ENCODE measurements at regions not wholly inside any gene's neighbourhood (a gene's known extent, or its start where the extent isn't known, plus 50 kb on each side); places are given as distances from the start of the nearest gene placed in this dataset.

DNA sequence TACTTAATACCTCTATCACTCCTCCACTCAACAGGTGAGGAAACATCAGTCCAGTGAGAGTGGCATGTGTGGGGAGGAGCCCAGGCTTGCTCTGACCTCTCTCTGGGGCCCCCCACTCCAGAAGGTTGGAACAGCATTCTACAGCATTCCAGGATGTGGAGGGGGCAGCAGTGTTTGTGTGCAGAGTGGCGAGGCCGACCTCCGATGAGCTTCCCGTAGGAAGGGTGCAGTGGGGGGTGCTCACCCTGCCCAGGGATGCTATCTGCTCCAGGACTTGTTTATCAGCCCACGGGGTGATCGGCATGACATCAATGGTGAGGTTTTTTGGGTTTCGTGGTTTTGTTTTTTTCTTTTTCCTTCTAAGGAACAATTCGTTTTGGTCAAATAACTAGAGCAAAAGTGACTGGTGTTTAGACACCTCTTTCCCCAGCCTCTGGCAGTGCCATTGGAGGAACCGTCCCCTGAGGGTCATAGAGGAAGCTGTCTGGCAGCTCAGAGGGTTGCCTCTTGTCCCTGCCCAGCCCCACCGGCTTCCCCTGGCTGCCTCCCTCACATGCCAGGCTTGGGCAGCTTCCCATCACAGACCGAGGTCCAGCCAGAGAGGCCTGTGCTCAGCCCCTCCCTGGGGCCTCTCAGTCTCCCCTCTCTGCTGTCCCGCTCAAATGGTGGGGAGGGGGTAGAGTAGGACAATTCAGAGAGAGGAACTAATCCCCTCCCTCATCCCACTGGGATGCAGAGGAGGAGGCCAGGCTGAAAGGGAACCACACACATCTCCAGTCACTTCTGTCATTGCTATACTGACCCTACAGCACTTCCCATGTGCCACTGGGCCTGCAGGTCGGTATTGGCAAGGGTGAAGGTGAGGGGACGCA lies 96.5 kb downstream of the ZFP36L2 start:
- H3K27me3 ChIP-seq (ENCODE audit: control insufficient read depth, insufficient read depth, low read length): no peaks in the 10 kb centered on the region
- H3K36me3 ChIP-seq (ENCODE audit: control insufficient read depth, insufficient read depth, low read length): no peaks in the 10 kb centered on the region
- peak overlapping the region; percentile 0 for H3K27ac ChIP-seq (ENCODE audit: low read depth, low read length)
- peak in 1 of 6 donors; percentile 42 for DNase-seq (ENCODE audit: low read depth in 4 of 6, low spot score in 6 of 6)
- no peak overlapping the region for H3K4me3 ChIP-seq (ENCODE audit: low read depth, low read length)
- H3K9me3 ChIP-seq (ENCODE audit: control insufficient read depth, insufficient read depth, low read length): no peaks in the 10 kb centered on the region
- WGBS (ENCODE audit: insufficient coverage): 49% methylated on average over 5 of the region's 14 CpGs
- H3K4me1 ChIP-seq (ENCODE audit: control insufficient read depth, insufficient read depth, low read length): peaks cover 68% of the 10 kb centered on the region

DNA sequence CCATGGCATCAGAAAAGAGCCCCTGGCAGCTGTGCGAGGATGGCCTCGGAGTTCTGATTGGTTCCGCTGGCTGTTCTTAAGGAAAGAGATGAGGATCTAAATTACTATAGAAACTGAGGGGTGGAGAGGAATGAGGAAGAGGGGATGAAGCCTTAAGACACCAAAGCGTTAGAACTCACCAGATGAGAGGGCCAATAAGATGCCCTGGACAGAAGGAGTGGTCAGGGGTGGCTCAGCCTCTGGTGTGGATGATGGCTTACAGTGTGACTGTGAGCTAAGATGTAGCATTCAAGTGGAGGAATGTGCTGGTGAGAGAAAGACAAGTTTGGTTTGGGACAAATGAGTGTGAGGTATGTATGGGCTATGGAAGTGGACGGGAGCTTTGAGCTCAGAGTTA lies 97.8 kb downstream of the ZFP36L2 start:
- 74% methylated on average over 4 of the region's 5 CpGs for WGBS (ENCODE audit: insufficient coverage)
- Histone ChIP-seq H3K27ac (ENCODE audit: low read depth, low read length) (no peak overlapping the region), H3K4me1 (ENCODE audit: control insufficient read depth, insufficient read depth, low read length) (peaks cover 76% of the 10 kb centered on the region), H3K36me3 (ENCODE audit: control insufficient read depth, insufficient read depth, low read length) (no peaks in the 10 kb centered on the region), H3K27me3 (ENCODE audit: control insufficient read depth, insufficient read depth, low read length) (no peaks in the 10 kb centered on the region), H3K9me3 (ENCODE audit: control insufficient read depth, insufficient read depth, low read length) (no peaks in the 10 kb centered on the region), H3K4me3 (ENCODE audit: low read depth, low read length) (no peak overlapping the region)
- DNase-seq (ENCODE audit: low read depth in 4 of 6, low spot score in 6 of 6): no peak

- Histone ChIP-seq H3K4me1 (ENCODE audit: control insufficient read depth, insufficient read depth, low read length) (peaks cover 76% of the 10 kb centered on the region), H3K9me3 (ENCODE audit: control insufficient read depth, insufficient read depth, low read length) (no peaks in the 10 kb centered on the region), H3K4me3 (ENCODE audit: low read depth, low read length) (no peak overlapping the region), H3K36me3 (ENCODE audit: control insufficient read depth, insufficient read depth, low read length) (no peaks in the 10 kb centered on the region), H3K27ac (ENCODE audit: low read depth, low read length) (no peak overlapping the region), H3K27me3 (ENCODE audit: control insufficient read depth, insufficient read depth, low read length) (no peaks in the 10 kb centered on the region)
- whole genome bisulfite sequencing (ENCODE audit: insufficient coverage): 81% methylated on average over 4 of the region's 8 CpGs
- DNase-seq (ENCODE audit: low read depth in 4 of 6, low spot score in 6 of 6): no peak
Observed at GRCh38 chr2:43127941-43128558, 98.4 kb downstream of the ZFP36L2 start.

GRCh38 chr2:43127208-43127940 lies 99.0 kb downstream of the ZFP36L2 start:
- peaks cover 71% of the 10 kb centered on the region for H3K4me1 ChIP-seq (ENCODE audit: control insufficient read depth, insufficient read depth, low read length)
- DNase-seq (ENCODE audit: low read depth in 4 of 6, low spot score in 6 of 6): no peak
- H3K27ac ChIP-seq (ENCODE audit: low read depth, low read length): no peak overlapping the region
- H3K36me3 ChIP-seq (ENCODE audit: control insufficient read depth, insufficient read depth, low read length): no peaks in the 10 kb centered on the region
- H3K4me3 ChIP-seq (ENCODE audit: low read depth, low read length): no peak overlapping the region
- WGBS (ENCODE audit: insufficient coverage): 73% methylated on average over 19 of the region's 24 CpGs
- no peaks in the 10 kb centered on the region for H3K27me3 ChIP-seq (ENCODE audit: control insufficient read depth, insufficient read depth, low read length)
- no peaks in the 10 kb centered on the region for H3K9me3 ChIP-seq (ENCODE audit: control insufficient read depth, insufficient read depth, low read length)

- H3K4me1 ChIP-seq (ENCODE audit: control insufficient read depth, insufficient read depth, low read length): peaks cover 71% of the 10 kb centered on the region
- no peaks in the 10 kb centered on the region for H3K27me3 ChIP-seq (ENCODE audit: control insufficient read depth, insufficient read depth, low read length)
Observed at GRCh38 chr2:43126817-43127207, 99.6 kb downstream of the ZFP36L2 start.

GRCh38 chr2:43125090-43125998 lies 101.1 kb downstream of the ZFP36L2 start:
- no peaks in the 10 kb centered on the region for H3K9me3 ChIP-seq (ENCODE audit: control insufficient read depth, insufficient read depth, low read length)
- no peaks in the 10 kb centered on the region for H3K36me3 ChIP-seq (ENCODE audit: control insufficient read depth, insufficient read depth, low read length)
- 69% methylated on average over 9 of the region's 12 CpGs for WGBS (ENCODE audit: insufficient coverage)
- H3K27me3 ChIP-seq (ENCODE audit: control insufficient read depth, insufficient read depth, low read length): no peaks in the 10 kb centered on the region
- peaks cover 60% of the 10 kb centered on the region for H3K4me1 ChIP-seq (ENCODE audit: control insufficient read depth, insufficient read depth, low read length)
- no peak for DNase-seq (ENCODE audit: low read depth in 4 of 6, low spot score in 6 of 6)
- H3K27ac ChIP-seq (ENCODE audit: low read depth, low read length): no peak overlapping the region
- H3K4me3 ChIP-seq (ENCODE audit: low read depth, low read length): no peak overlapping the region

More at GRCh38 chr2:43126817-43127207, 99.6 kb downstream of the ZFP36L2 start:
- H3K27ac ChIP-seq (ENCODE audit: low read depth, low read length): no peak overlapping the region
- WGBS (ENCODE audit: insufficient coverage): 89% methylated on average over 14 of the region's 14 CpGs
- no peak for DNase-seq (ENCODE audit: low read depth in 4 of 6, low spot score in 6 of 6)
- H3K4me3 ChIP-seq (ENCODE audit: low read depth, low read length): no peak overlapping the region
- no peaks in the 10 kb centered on the region for H3K9me3 ChIP-seq (ENCODE audit: control insufficient read depth, insufficient read depth, low read length)
- no peaks in the 10 kb centered on the region for H3K36me3 ChIP-seq (ENCODE audit: control insufficient read depth, insufficient read depth, low read length)

- DNase-seq (ENCODE audit: low read depth in 4 of 6, low spot score in 6 of 6): no peak
- peaks cover 54% of the 10 kb centered on the region for H3K4me1 ChIP-seq (ENCODE audit: control insufficient read depth, insufficient read depth, low read length)
- 82% methylated on average over 5 of the region's 8 CpGs for WGBS (ENCODE audit: insufficient coverage)
- H3K27ac ChIP-seq (ENCODE audit: low read depth, low read length): no peak overlapping the region
- H3K36me3 ChIP-seq (ENCODE audit: control insufficient read depth, insufficient read depth, low read length): no peaks in the 10 kb centered on the region
- no peaks in the 10 kb centered on the region for H3K9me3 ChIP-seq (ENCODE audit: control insufficient read depth, insufficient read depth, low read length)
- H3K4me3 ChIP-seq (ENCODE audit: low read depth, low read length): no peak overlapping the region
- H3K27me3 ChIP-seq (ENCODE audit: control insufficient read depth, insufficient read depth, low read length): no peaks in the 10 kb centered on the region
Observed at GRCh38 chr2:43124687-43125057, 101.7 kb downstream of the ZFP36L2 start.

- Histone ChIP-seq H3K27ac (ENCODE audit: low read depth, low read length) (no peak overlapping the region), H3K27me3 (ENCODE audit: control insufficient read depth, insufficient read depth, low read length) (no peaks in the 10 kb centered on the region), H3K4me3 (ENCODE audit: low read depth, low read length) (no peak overlapping the region), H3K9me3 (ENCODE audit: control insufficient read depth, insufficient read depth, low read length) (peaks cover under 1% of the 10 kb centered on the region), H3K4me1 (ENCODE audit: control insufficient read depth, insufficient read depth, low read length) (peaks cover 50% of the 10 kb centered on the region), H3K36me3 (ENCODE audit: control insufficient read depth, insufficient read depth, low read length) (no peaks in the 10 kb centered on the region)
- 55% methylated on average over 7 of the region's 9 CpGs for WGBS (ENCODE audit: insufficient coverage)
- DNase-seq (ENCODE audit: low read depth in 4 of 6, low spot score in 6 of 6): no peak
Observed at GRCh38 chr2:43123981-43124686, 102.3 kb downstream of the ZFP36L2 start.

All from spinal cord (tissue), 9 donors.